Colonic mucosa (tissue), 4 donors: ENCODE measurements at regions not wholly inside any gene's neighbourhood (a gene's known extent, or its start where the extent isn't known, plus 50 kb on each side); places are given as distances from the start of the nearest gene placed in this dataset.

ENCODE experiments used
- DNase-seq: peaks from one replicate; pipeline ENCODE4 v3.0.0-alpha.2; 2020
- H3K27ac ChIP-seq: fragments of 200-600 bp; one replicate; pipeline ENCODE4 v1.8.0; 2021
- H3K27me3 ChIP-seq: fragments of 200-600 bp; one replicate; pipeline ENCODE4 v1.8.0; 2021
- H3K36me3 ChIP-seq: fragments of 200-600 bp; one replicate; pipeline ENCODE4 v1.8.0; 2021
- H3K4me1 ChIP-seq: fragments of 200-600 bp; one replicate; pipeline ENCODE4 v1.8.0; 2021; ENCODE audit warnings: mild to moderate bottlenecking
- H3K4me3 ChIP-seq: fragments of 200-600 bp; one replicate; pipeline ENCODE4 v1.8.0; 2021
- H3K9ac ChIP-seq, 2 donors: one replicate each; pipeline ENCODE4 v1.7.0; 2013; ENCODE audit warnings: control low read depth in 2 of 2, low read depth in 2 of 2, low read length in 2 of 2
- H3K9me3 ChIP-seq: fragments of 200-600 bp; one replicate; pipeline ENCODE4 v1.8.0; 2021
- CTCF ChIP-seq: fragments of 200-600 bp; IDR thresholded peaks from one replicate; pipeline ENCODE4 v1.8.0; 2022; ENCODE audit warnings: antibody characterized with exemption, mild to moderate bottlenecking
- intact Hi-C: fragments of 100-400 bp; cut with DNase I; formaldehyde crosslinking; loops from one replicate; pipeline ENCODE4 v1.14.1; 2022
- donor health status: healthy.
- donor health status: DM: no; HTN: no; CAD: no.
- donor health status: DM: no; HTN: no; CAD: no.

DNA sequence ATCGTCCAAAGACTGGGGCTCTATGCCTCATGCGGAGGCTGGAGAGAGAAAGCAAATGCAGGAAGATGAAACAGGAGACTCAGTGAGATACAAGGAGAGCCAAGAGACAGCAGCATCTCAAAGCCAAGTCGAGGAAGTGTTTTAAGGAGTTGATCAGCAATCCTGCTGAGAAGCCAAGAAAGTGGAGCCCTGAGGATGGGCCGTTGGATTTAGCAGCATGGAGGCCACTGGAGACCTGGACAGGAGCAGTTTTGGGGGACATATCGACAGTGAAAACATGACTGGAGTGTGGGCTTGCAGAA is 107.4 kb upstream of the ZBTB40 start:
- Histone ChIP-seq H3K4me1 (peaks cover 4% of the 10 kb centered on the region), H3K9ac (no peak overlapping the region), H3K27me3 (peaks cover 13% of the 10 kb centered on the region), H3K36me3 (no peaks in the 10 kb centered on the region), H3K9me3 (no peaks in the 10 kb centered on the region), H3K27ac (no peak overlapping the region), H3K4me3 (no peak overlapping the region)
- intact Hi-C loops, result no loop called here
- DNase-seq, result no peak
- TF ChIP-seq CTCF, result no peak

GRCh38 chr1:22344851-22345560 is 106.6 kb upstream of the ZBTB40 start:
- H3K9me3 ChIP-seq, result no peaks in the 10 kb centered on the region
- TF ChIP-seq CTCF, result no peak
- peaks cover 20% of the 10 kb centered on the region for H3K27me3 ChIP-seq
- H3K27ac ChIP-seq, result no peak overlapping the region
- H3K4me3 ChIP-seq, result no peak overlapping the region
- peaks cover 4% of the 10 kb centered on the region for H3K4me1 ChIP-seq
- intact Hi-C loops, result no loop called here
- no peak overlapping the region for H3K9ac ChIP-seq
- no peaks in the 10 kb centered on the region for H3K36me3 ChIP-seq
- no peak for DNase-seq

DNA sequence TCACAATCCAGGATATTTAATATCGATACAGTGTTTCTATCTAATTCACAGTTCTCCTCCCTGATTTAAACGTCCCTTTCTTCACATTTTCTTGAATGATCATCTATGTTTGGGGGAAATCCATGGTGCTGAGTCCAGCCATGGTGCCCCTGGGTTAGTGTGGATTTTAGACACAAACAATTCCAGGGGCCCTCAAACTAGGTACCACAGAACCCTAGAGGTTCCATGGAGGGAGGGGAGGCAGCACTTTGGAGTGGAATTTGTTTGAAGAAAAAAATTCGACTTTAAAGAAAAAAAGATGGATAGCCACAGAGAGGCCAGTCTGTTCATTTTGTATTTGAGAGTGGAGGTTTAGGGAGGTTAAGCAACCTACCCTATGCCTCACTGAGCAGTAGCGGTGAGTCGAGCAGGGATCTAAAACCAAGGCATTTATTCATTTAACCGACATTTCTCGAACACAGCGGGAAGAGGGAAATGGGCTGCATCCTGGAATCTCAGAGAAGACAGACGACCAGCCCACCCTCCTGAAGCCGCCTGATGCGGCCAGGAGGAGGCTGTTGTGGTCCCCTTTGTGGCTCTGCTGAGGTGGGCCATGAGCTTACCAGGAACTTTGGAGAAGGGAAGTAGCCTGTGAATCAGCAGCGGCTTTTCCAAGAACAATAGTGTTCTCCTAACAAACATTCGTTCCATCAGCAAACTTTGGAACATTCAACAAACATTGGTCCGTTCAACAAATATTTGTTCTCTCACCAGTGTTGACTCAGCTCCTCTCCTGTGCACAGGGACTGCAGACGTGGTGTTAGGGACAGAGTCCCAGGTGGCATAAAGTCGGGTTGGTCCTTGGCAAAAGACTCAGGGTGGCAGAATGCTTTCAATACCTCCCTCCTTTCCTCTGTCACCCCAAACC is 103.5 kb upstream of the ZBTB40 start:
- H3K9me3 ChIP-seq, result no peaks in the 10 kb centered on the region
- H3K27me3 ChIP-seq, result peaks cover 38% of the 10 kb centered on the region
- H3K9ac ChIP-seq, result no peak overlapping the region
- no peak for DNase-seq
- intact Hi-C loops, result no loop called here
- TF ChIP-seq CTCF, result no peak
- peaks cover 4% of the 10 kb centered on the region for H3K4me1 ChIP-seq
- H3K4me3 ChIP-seq, result no peak overlapping the region
- no peak overlapping the region for H3K27ac ChIP-seq
- no peaks in the 10 kb centered on the region for H3K36me3 ChIP-seq

GRCh38 chr1:22349362-22350043 is 102.1 kb upstream of the ZBTB40 start:
- Histone ChIP-seq H3K27ac (no peak overlapping the region), H3K4me1 (peaks cover 4% of the 10 kb centered on the region), H3K36me3 (no peaks in the 10 kb centered on the region), H3K9ac (no peak overlapping the region), H3K9me3 (no peaks in the 10 kb centered on the region), H3K4me3 (no peak overlapping the region), H3K27me3 (peaks cover 38% of the 10 kb centered on the region)
- intact Hi-C loops, result no loop called here
- DNase-seq, result no peak
- no peak for TF ChIP-seq CTCF

GRCh38 chr1:22350171-22350923 is 101.3 kb upstream of the ZBTB40 start:
- no peak overlapping the region for H3K27ac ChIP-seq
- no peaks in the 10 kb centered on the region for H3K9me3 ChIP-seq
- no peak overlapping the region for H3K4me3 ChIP-seq
- intact Hi-C loops, result no loop called here
- peaks cover 4% of the 10 kb centered on the region for H3K4me1 ChIP-seq
- H3K27me3 ChIP-seq, result peaks cover 38% of the 10 kb centered on the region
- no peak for TF ChIP-seq CTCF
- no peaks in the 10 kb centered on the region for H3K36me3 ChIP-seq
- no peak overlapping the region for H3K9ac ChIP-seq
- DNase-seq, result no peak
